DMS 273 (cell line): ENCODE measurements at regions not wholly inside any gene's neighbourhood (a gene's known extent, or its start where the extent isn't known, plus 50 kb on each side); places are given as distances from the start of the nearest gene placed in this dataset.
A peak's percentile ranks its signal among the peaks of the same experiment; 100 is the strongest.
"Not testable (repeated sequence)": the region's sequence is repeated elsewhere in the genome, so short reads cannot be mapped to it uniquely, and the experiment has no call there.

Experiments
- DNase-seq: peaks from one replicate; lab custom pipeline; 2025; ENCODE audit not compliant: unreplicated experiment; lab: John Stamatoyannopoulos, UW

GRCh38 chr3:61378311-61378710 lies 127.1 kb upstream of the FHIT start:
- DNase-seq: no peak

- peak; percentile 44 for DNase-seq
These were observed 130.6 kb upstream of the FHIT start for GRCh38 chr3:61381745-61382392.

GRCh38 chr3:61387817-61388216 lies 136.6 kb upstream of the FHIT start:
- DNase-seq: no peak

- not testable (repeated sequence) for DNase-seq
These were observed 142.3 kb upstream of the FHIT start for GRCh38 chr3:61393480-61393947.

GRCh38 chr3:61401359-61401758 lies 150.1 kb upstream of the FHIT start:
- DNase-seq: no peak

GRCh38 chr3:61407397-61407796 lies 154.0 kb upstream of the PTPRG start:
- no peak for DNase-seq

GRCh38 chr3:61409638-61410037 lies 151.7 kb upstream of the PTPRG start:
- peak; percentile 47 for DNase-seq

- DNase-seq: not testable (repeated sequence)
These were observed 151.0 kb upstream of the PTPRG start for GRCh38 chr3:61410358-61410757.

- no peak for DNase-seq
These were observed 150.2 kb upstream of the PTPRG start for GRCh38 chr3:61411009-61411662.

GRCh38 chr3:61414456-61414855 lies 146.9 kb upstream of the PTPRG start:
- no peak for DNase-seq

- peak; percentile 70 for DNase-seq
These were observed 146.2 kb upstream of the PTPRG start for GRCh38 chr3:61415201-61415600.

- no peak for DNase-seq
These were observed 144.8 kb upstream of the PTPRG start for GRCh38 chr3:61416618-61417017.

- DNase-seq: peak; percentile 65
These were observed 144.0 kb upstream of the PTPRG start for GRCh38 chr3:61417352-61417751.

- no peak for DNase-seq
These were observed 141.1 kb upstream of the PTPRG start for GRCh38 chr3:61420136-61420759.

GRCh38 chr3:61422945-61423673 lies 138.3 kb upstream of the PTPRG start:
- DNase-seq: peak; percentile 43

- no peak for DNase-seq
These were observed 136.0 kb upstream of the PTPRG start for GRCh38 chr3:61425356-61425755.

GRCh38 chr3:61429106-61429505 lies 132.3 kb upstream of the PTPRG start:
- DNase-seq: no peak

- DNase-seq: not testable (repeated sequence)
These were observed 126.5 kb upstream of the PTPRG start for GRCh38 chr3:61434901-61435300.

GRCh38 chr3:61435361-61435760 lies 126.0 kb upstream of the PTPRG start:
- not testable (repeated sequence) for DNase-seq

GRCh38 chr3:61438253-61439121 lies 122.9 kb upstream of the PTPRG start:
- peak; percentile 12 for DNase-seq

- no peak for DNase-seq
These were observed 122.3 kb upstream of the PTPRG start for GRCh38 chr3:61439122-61439458.
